Thoracic aorta (tissue), 2 donors: ENCODE measurements at regions not wholly inside any gene's neighbourhood (a gene's known extent, or its start where the extent isn't known, plus 50 kb on each side); places are given as distances from the start of the nearest gene placed in this dataset.

Source experiments
- ATAC-seq: fragments of 150-250 bp; one replicate; pipeline ENCODE4 v1.8.0; 2017; ENCODE audit warnings: low read depth; ENCODE audit not compliant: insufficient number of reproducible peaks, low FRiP score
- DNase-seq: peaks from one replicate; pipeline ENCODE4 v3.0.0-alpha.2; 2020; ENCODE audit warnings: low spot score
- H3K27ac ChIP-seq, 2 donors: fragments of 200-600 bp; sonication (generic); 1 replicate in 1 of 2; 2 replicates in 1 of 2; pipeline ENCODE4 v1.5.1; 2016; ENCODE audit warnings: mild to moderate bottlenecking in 2 of 2, moderate library complexity in 2 of 2
- H3K27me3 ChIP-seq: fragments of 200-600 bp; sonication (generic); replicated peaks from 2 replicates; pipeline ENCODE4 v1.6.0; 2016; ENCODE audit warnings: mild to moderate bottlenecking; ENCODE audit not compliant: insufficient read depth
- H3K36me3 ChIP-seq: fragments of 200-600 bp; sonication (generic); one replicate; pipeline ENCODE4 v1.5.1; 2016
- H3K4me1 ChIP-seq, 2 donors: fragments of 200-600 bp; sonication (generic); 1 replicate in 1 of 2; 2 replicates in 1 of 2; pipeline versions ENCODE4 v1.5.1 to v1.6.0; 2016; ENCODE audit warnings: low read depth in 2 of 2, mild to moderate bottlenecking in 1 of 2; ENCODE audit not compliant: control insufficient read depth in 1 of 2
- H3K4me3 ChIP-seq: fragments of 200-600 bp; sonication (generic); 2 replicates; pipeline ENCODE4 v1.5.1; 2016; ENCODE audit warnings: mild to moderate bottlenecking
- H3K9me3 ChIP-seq: fragments of 200-600 bp; sonication (generic); 2 replicates; pipeline ENCODE4 v1.5.1; 2016
- CTCF ChIP-seq: fragments of 200-600 bp; sonication (generic); IDR thresholded peaks from one replicate; pipeline ENCODE4 v1.5.1; 2019; ENCODE audit warnings: antibody characterized with exemption

GRCh38 chr5:167575330-167575729 lies 716.1 kb upstream of the WWC1 start:
- Histone ChIP-seq H3K9me3 (no peaks in the 10 kb centered on the region), H3K27ac (no peak overlapping the region), H3K4me3 (no peak overlapping the region), H3K36me3 (no peaks in the 10 kb centered on the region), H3K27me3 (no peaks in the 10 kb centered on the region), H3K4me1 (peaks cover 0 to 4% of the 10 kb centered on the region in 2 donors)
- ATAC-seq: no peak
- no peak for DNase-seq
- no peak for TF ChIP-seq CTCF

GRCh38 chr5:167576126-167576525 lies 715.3 kb upstream of the WWC1 start:
- Histone ChIP-seq H3K27ac (no peak overlapping the region), H3K4me3 (no peak overlapping the region), H3K9me3 (no peaks in the 10 kb centered on the region), H3K4me1 (peaks cover 0 to 4% of the 10 kb centered on the region in 2 donors), H3K27me3 (no peaks in the 10 kb centered on the region), H3K36me3 (no peaks in the 10 kb centered on the region)
- DNase-seq (no peak), ATAC-seq (no peak)
- no peak for TF ChIP-seq CTCF

- no peaks in the 10 kb centered on the region for H3K9me3 ChIP-seq
- no peaks in the 10 kb centered on the region for H3K36me3 ChIP-seq
- no peak overlapping the region for H3K4me3 ChIP-seq
- DNase-seq: no peak
- TF ChIP-seq CTCF: no peak
- no peaks in the 10 kb centered on the region for H3K27me3 ChIP-seq
- no peak for ATAC-seq
- no peak overlapping the region for H3K27ac ChIP-seq
- peaks cover 0 to 4% of the 10 kb centered on the region in 2 donors for H3K4me1 ChIP-seq
These were observed 714.5 kb upstream of the WWC1 start for GRCh38 chr5:167576897-167577296.

GRCh38 chr5:167577616-167578015 lies 713.8 kb upstream of the WWC1 start:
- H3K4me1 ChIP-seq: peaks cover 0 to 4% of the 10 kb centered on the region in 2 donors
- DNase-seq (no peak), ATAC-seq (no peak)
- H3K27ac ChIP-seq: no peak overlapping the region
- no peak for TF ChIP-seq CTCF
- no peaks in the 10 kb centered on the region for H3K9me3 ChIP-seq
- no peaks in the 10 kb centered on the region for H3K36me3 ChIP-seq
- no peaks in the 10 kb centered on the region for H3K27me3 ChIP-seq
- no peak overlapping the region for H3K4me3 ChIP-seq

- ATAC-seq (no peak), DNase-seq (no peak)
These were observed 712.3 kb upstream of the WWC1 start for GRCh38 chr5:167578977-167579692.

More at GRCh38 chr5:167578977-167579692, 712.3 kb upstream of the WWC1 start:
- no peak overlapping the region for H3K4me3 ChIP-seq
- H3K27ac ChIP-seq: no peak overlapping the region
- TF ChIP-seq CTCF: no peak
- H3K36me3 ChIP-seq: no peaks in the 10 kb centered on the region
- H3K27me3 ChIP-seq: no peaks in the 10 kb centered on the region
- peaks cover 0 to 2% of the 10 kb centered on the region in 2 donors for H3K4me1 ChIP-seq
- no peaks in the 10 kb centered on the region for H3K9me3 ChIP-seq
